HG02642 (cell line): ENCODE measurements at regions not wholly inside any gene's neighbourhood (a gene's known extent, or its start where the extent isn't known, plus 50 kb on each side); places are given as distances from the start of the nearest gene placed in this dataset.

Experiments used
- ATAC-seq: cut with Tn5 transposase; IDR thresholded peaks from one replicate; pipeline ENCODE4 v1.9.1; 2021; ENCODE audit warnings: mild to moderate bottlenecking; ENCODE audit not compliant: unreplicated experiment, poor library complexity

DNA sequence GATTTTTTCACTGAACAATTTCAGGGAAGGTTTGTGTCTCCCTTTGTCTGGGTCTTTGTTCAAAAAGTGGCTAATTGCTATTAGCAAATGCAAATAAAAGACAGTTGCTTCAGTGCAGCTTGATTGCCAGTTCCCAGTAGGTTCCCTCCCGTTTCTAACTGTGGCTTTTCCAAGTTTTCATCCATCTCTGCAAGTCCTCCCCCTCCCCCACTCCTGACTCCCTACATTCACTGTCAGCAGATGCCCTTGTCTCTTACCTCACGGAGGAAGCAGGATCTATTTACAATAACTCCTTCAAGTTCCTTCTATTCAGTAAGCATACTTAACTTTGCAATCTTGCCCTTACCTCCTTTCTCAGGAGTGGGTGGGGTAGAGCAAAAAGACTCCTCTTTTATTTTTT, 55.4 kb upstream of the SCEL start:
- ATAC-seq: no peak

DNA sequence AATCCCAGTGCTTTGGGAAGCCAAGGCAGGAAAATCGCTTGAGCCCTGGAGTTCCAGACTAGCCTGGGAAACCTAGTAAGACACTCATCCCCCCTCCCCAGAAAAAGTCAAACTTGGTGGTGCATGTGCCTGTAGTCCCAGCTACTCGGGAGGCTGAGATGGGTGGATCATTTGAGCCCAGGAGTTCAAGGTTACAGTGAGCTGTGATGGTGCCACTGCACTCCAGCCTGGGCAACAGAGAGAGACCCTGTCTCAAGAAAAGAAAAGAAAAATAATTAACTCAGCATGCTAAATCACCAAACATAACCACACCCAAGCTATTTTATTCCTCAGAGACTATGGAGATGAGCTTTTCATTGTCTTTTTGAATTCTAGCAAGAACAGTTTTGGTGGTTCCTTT, 56.2 kb upstream of the SCEL start:
- no peak for ATAC-seq

DNA sequence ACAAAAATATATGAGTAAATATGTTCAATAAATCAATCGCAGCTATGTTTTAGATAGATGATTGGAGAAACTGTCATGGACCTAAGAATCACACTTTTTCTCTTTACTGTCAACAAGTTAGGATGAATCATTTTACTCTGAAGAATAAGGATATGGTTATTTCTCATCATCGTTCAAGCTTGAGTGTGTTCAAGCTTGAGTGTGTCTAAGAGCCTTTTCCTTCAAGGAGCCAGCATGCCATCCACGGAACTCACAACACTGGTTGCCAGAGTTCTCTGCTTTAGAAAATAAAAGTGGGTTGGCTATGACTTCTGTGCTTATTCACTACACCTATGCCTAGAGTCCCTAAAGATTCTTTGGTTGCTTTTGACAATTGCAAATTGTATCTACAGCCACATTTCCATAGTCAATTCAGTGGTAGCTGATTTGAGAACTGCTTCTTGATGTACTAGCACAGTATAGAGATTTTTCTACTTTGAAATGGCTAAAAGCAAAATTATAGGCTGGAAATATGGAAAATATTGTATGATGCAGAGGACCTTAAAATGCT, 58.1 kb upstream of the SCEL start:
- no peak for ATAC-seq

DNA sequence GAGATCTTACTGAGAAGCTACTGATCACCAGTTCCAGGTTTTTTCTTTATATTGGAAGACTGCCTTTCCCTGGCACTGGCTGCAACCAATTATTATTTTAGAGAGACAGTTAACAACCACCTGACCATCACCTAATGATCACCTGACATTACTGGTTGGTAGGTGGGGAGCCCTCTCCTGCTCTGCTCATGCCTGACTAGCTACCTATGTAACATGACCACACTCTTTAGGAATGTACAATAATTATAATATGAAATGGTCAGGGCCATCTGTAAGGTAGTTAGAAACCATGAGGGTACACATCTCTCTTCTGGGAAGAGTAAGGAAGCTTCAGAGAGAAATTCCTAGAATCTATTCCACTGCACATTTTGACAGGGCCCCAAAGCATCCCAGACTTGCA, 59.0 kb upstream of the SCEL start:
- no peak for ATAC-seq

DNA sequence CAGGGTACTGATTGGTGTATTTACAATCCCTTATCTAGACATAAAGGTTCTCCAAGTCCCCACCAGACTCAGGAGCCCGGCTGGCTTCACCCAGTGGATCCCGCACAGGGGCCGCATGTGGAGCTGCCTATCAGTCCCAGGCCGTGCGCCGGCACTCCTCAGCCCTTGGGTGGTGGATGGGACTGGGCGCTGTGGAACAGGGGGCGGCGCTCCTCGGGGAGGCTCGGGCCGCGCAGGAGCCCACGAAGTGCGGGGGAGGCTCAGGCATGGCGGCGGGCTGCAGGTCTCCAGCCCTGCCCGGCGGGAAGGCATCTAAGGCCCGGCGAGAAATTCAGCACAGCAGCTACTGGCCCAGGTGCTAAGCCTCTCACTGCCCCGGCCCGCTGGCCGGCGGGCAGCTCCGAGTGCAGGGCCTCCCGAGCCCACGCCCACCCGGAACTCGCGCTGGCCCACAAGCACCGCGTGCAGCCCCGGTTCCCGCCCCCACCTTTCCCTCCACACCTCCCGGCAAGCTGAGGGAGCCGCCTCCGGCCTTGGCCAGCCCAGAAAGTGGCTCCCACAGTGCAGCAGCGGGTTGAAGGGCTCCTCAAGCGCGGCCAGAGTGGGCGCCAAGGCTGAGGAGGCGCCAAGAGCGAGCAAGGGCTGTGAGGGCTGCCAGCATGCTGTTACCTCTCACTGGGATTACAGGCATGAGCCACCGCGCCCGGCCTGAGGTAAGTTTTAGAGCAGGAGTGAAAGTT, 60.0 kb upstream of the SCEL start:
- no peak for ATAC-seq

DNA sequence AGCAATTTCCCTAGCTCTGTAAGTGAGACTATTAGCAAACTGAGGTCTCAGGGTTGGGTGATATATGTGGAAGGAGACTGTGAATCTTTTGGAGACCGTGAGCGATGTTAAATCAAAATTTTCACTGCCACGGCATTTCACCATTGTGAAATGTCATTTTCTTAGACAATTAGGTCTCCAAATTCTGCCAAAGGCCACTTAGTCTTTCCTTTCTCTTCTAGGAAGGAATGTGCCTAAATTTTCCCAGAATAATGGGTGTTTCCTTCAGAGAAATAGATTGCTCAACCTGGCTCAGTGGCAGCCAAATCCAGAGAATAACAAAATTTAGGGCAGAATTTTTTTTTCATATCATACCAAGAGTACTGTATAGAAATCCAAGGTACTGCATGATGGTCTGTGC, 64.5 kb upstream of the SCEL start:
- no peak for ATAC-seq

DNA sequence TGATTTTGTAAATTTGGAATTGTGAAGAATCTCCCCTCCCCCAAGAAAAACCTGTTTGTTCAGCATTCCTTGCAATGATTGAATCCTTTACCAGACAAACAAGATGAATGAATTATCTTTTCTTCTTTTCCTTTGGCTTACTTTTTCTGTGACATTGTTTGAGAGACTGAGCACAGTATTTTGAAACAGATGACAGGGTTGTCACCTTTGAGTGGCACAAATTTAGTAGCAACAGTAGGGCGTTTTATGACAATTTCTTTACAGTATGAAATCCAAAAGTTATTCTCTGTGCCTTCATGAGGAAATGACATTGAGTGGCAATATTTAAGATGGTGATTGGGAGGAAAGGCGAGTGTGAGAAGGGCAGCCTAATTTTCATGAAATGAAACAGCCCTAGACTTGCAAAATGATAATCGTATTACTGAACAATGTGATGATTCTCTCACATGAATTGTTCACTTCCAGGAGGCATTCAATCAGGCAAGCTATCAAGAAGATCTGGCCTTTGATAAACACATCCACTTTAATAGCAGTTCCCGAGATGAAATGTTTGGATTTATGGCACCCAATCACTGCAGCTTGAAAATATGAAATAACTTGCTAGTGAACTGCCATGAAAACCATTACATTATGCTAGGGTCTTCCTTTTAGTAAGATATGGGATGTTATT, 68.6 kb upstream of the SCEL start:
- ATAC-seq: no peak

DNA sequence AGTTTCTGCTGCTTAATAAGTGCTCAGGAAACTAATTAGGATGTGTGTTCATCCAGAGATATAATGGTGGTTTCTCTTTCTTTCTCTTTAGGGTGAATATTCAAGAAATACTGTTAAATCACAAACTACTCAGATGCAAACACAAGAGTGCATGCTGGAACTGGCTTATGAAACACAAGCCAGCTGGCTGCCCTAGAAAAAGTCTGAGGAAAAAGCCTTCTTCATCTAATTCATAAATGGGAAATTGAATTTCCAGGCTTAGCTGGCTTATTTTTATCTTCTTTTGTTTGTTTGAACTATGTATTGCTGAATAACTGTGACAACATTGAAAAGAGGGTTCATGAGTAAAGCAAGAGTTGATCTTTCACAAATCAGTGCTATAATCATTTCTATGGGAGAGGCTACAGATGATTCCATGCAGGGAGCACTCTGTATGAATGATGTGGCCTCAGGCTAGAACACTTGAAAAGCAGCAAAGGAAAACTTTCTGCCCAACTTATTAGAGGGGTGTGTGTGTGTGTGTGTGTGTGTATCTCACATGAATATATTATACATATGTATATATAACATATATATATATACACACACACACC, 69.8 kb upstream of the SCEL start:
- no peak for ATAC-seq

DNA sequence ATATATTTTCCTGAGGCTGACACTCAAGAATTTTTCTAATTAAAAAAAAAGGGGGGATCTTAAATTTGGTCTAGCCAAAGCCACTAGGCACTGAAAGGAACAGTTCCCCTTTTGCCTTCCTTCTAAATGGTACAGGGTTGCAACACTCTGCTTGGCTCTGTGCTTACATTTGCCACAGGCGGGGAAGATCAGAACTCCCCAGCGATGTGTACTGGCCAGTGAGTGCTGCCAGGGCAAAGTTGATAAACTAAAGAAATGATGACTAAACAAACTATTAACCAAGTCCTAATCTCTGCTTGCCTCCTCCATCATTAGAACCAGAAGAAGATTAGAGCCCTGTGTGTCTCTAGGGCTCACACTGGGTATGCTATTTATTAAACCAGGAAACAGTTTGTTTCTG, 75.3 kb upstream of the SCEL start:
- ATAC-seq: peak; percentile 84

DNA sequence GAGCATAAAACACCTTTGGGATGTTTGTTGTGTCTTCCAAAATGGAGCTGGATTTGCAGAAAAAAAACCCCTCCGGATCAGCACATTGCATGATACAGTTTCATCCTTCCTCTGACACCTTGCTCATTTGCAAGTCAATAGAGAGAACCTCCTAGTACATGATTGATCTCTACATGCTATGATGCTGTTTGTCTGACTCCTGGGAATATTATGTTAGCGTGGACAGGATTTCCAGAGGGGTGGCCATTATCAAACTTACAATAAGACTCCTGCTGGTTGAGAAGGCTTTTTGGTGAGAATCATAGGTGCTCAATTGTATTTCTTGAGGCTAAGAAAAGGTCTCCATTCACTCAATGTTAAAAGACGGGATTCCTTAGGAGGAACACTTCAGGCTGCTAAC, 75.9 kb upstream of the SCEL start:
- no peak for ATAC-seq

DNA sequence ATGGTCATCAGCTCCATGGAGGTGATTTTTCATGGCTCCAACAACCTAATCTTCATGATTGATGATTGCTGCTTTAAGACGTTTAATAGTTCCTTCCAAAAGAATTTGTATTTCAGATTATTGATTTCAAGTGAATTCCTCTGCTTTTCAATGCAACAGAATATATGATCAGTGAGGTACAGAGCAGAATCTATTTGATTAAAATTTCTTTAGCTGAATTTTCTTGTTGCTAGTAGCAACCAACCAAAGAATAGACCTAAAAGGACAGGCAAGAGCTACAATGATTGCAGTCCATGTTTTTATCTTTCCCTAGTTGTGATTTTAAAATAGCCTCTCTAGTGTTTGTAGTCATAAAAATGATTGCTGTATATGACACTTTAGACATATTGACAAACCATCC, 76.8 kb upstream of the SCEL start:
- no peak for ATAC-seq

DNA sequence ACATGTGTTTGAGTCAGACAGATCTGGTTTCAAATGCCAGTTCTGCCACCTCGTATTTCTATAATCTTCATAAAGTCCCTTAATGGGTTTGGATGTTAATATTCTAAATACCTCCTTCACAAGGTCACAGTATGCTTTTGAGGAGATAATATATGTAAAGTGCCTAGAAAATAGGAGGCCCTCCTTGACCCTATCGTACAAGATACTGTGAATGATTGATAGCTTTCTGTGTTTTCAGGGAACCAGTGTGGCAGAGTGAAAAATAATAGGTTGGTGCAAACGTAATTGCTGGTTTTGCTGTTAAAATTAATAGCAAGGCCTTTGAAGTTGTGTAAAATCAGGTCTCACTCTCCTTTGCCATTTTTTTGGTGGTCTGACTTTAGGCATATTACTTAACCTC, 77.5 kb upstream of the SCEL start:
- no peak for ATAC-seq

DNA sequence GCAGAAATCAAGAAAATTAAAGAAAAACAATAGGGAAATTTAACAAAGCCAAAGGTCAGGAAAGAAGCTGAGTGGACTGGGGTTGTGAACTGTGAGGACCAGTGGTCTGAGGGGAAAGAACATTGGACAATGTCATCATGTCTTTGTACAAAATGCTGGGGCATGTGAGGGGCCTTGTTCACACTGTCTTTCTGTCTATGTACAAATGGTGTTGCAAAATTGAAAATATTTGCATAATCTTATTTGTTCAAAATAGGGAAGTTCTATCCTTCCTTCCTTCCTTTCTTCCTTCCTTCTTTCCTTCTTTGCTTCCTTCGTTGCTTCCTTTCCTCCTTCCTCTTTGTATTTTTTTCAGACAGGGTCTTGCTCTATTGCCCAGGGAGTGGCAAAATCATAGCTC, 79.2 kb upstream of the SCEL start:
- no peak for ATAC-seq

DNA sequence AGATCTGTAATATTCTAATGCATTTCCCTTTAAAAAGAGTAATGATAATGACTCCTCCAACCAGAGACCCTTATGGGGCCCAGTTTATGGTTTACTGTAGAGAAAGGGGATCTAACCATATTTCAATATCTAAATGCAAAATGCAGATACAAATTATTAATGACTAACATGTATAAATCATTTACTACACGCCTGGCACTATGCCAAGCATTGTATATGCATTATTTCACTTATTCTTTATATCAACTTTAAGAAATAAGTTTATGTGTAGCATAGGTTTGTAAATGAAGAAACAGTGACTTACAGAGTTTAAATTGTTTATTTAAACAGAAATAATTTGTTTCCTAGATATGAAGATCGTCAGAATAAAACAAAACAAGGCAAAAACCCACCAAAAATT, 86.2 kb upstream of the SCEL start:
- ATAC-seq: no peak

DNA sequence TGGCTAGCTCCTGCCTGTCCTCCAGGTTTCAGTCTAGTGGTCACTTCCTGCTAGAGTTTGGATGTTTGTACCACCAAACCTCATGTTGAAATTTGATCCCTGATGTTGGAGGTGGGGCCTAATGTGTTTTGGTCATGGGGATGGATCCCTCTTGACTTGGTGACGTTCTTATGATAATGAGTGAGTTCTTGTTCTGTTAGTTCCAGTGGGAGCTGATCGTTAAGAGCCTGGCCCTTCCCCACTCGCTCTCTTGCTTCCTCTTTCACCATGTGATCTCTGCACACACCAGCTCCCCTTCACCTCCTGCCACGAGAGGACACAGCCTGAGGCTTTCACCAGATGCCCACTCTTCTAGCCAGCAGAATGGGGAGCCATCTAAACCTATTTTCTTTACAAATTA, 86.8 kb upstream of the SCEL start:
- no peak for ATAC-seq

DNA sequence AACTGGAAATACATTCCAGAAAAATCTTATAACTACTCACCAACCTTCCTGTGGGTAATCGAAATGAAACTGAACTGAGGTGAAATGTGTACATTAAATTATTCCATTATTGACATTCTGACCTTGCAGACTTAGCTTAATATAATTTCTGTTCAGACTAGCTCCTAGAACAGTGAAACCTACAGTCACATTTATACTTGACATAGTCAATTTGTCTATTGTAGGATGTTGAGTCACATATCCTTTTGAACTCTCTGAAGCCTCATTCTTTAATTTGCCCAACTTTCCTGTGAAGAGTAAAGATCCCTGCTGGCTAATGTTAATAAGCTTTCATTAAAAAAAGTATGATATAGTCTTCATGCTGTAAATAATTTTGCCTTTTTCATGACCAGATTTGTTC, 92.0 kb upstream of the SCEL start:
- no peak for ATAC-seq

DNA sequence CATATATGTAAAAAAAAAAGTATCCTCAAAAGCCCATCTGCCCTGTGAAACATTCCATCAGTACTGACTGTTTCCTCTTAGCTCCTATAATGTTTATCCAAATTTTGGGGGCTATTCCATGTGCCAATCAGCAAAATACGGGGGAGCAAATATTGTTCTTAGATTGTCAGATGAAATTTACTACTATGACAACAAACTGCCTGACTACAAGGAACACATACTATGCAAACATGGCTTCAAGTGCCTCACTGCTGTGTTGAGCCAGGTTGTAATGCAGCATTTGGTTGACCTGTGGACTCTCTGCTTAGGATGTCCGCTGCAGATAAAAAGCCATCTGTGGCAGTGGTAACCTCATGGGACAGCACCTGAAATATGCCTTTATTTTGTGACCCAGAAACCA, 98.2 kb upstream of the SCEL start:
- ATAC-seq: no peak

DNA sequence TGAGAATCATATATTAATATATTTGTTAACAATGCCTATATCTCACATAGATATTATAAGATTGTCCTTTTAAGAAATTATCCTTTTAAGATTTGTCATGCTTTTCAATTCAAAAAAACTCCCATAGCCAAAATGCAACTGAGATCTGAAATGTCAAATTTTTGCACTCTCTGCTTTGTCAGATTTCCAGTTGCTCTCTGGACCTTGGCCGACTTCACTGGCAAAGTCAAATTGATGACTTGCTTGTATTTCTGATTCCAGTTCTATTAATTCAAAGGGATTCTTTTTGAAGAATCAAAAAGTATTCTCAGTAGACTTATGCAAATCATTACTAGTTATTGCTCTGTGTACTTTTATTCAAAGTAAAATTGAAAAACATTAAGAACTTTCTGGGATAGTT, 101.2 kb upstream of the SCEL start:
- ATAC-seq: no peak

DNA sequence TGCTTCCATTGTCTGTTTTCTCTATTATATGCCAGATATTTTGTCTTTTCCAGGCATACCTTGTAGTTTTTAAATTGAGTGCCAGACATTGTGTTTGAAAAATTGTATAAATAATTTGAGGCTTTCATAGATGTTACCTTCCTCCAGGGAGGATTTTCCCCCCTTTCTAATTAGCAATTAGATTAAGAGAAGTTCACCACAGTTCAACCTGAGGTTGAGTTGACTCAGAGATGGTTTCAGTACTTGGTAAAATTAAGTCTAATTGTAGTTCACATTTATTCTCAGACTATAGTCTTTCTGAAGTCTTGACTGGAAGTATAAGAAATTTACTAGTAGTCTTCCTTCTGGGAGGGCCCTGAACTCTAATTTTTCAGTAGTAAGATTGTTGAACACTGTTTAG, 104.1 kb upstream of the SCEL start:
- no peak for ATAC-seq

DNA sequence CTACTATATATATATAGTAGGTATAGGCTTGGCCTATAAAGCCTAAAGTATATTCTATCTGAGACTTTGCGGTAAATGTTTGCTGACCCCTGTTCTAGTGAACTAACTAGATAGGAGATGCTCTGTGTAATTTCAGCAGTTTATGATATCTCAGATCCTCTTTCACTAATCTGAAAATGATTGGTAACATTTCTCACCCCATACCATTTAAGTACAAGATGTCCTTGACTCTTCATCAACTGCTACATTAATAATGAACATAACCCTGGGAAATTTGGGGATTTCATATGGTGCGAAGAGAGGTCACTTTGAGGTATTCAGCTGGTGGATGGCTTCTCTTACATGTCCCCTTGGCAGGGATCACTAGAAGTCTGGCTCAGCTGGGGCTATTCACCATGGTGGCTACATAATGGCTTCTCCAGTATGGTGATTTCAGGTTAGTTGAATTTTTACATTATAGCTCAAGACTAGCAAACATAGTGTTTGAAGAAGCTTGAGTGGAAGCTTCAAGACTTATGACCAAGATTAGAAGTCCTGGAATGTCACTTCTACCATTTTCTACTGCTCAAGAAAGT, 103.6 kb upstream of the MYCBP2 start:
- peak; percentile 44 for ATAC-seq
